GM23338 (cell line): ENCODE measurements at regions not wholly inside any gene's neighbourhood (a gene's known extent, or its start where the extent isn't known, plus 50 kb on each side); places are given as distances from the start of the nearest gene placed in this dataset.

Source experiments
- EZH2 ChIP-seq: fragments of 200-600 bp; sonication (generic); IDR thresholded peaks from one replicate; pipeline ENCODE4 v1.8.0; 2017; ENCODE audit warnings: antibody characterized with exemption, mild to moderate bottlenecking, low read depth; ENCODE audit not compliant: unreplicated experiment
- TF ChIP-seq, protein P1 (sequence below), 2 experiments: fragments of 200-600 bp in 1 of 2; sonication (generic) in 1 of 2; conservative IDR thresholded peaks; 2 replicates each; pipeline versions ENCODE4 v1.5.1 to v1.6.1; 2016 to 2017; ENCODE audit warnings: antibody characterized with exemption in 2 of 2, low read depth in 2 of 2, mild to moderate bottlenecking in 2 of 2, moderate library complexity in 1 of 2

DNA sequence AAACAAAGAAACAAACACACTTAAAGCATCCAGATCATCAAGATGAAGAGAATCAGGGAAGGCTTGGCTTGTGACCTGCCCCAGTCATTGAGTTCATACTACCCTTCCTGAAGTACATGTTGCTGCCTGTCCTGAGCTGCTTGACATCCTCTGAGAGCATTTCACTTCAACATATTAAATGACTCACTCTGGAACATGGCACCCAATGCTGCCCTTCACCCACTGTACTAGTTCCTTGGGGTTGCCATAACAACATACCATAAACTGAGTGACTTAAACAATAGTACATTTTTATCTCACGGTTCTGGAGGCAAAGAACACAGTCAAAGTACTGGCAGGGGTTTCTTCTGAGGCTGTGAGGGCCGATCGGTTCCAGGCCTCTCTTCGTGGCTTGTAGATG, 371.3 kb downstream of the RNF144A start:
- TF ChIP-seq EZH2: no peak
- TF ChIP-seq, protein P1, sequence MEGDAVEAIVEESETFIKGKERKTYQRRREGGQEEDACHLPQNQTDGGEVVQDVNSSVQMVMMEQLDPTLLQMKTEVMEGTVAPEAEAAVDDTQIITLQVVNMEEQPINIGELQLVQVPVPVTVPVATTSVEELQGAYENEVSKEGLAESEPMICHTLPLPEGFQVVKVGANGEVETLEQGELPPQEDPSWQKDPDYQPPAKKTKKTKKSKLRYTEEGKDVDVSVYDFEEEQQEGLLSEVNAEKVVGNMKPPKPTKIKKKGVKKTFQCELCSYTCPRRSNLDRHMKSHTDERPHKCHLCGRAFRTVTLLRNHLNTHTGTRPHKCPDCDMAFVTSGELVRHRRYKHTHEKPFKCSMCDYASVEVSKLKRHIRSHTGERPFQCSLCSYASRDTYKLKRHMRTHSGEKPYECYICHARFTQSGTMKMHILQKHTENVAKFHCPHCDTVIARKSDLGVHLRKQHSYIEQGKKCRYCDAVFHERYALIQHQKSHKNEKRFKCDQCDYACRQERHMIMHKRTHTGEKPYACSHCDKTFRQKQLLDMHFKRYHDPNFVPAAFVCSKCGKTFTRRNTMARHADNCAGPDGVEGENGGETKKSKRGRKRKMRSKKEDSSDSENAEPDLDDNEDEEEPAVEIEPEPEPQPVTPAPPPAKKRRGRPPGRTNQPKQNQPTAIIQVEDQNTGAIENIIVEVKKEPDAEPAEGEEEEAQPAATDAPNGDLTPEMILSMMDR (conservative IDR thresholded peaks at IDR 0.05; ENCODE audit: low read depth in 2 of 2): no peak
